Heart right ventricle (tissue), 16 donors: ENCODE measurements at regions not wholly inside any gene's neighbourhood (a gene's known extent, or its start where the extent isn't known, plus 50 kb on each side); places are given as distances from the start of the nearest gene placed in this dataset.

Source experiments
- ATAC-seq, 8 donors: fragments of 200-7000 bp; cut with Tn5 transposase; one replicate each; pipeline ENCODE4 v1.9.1; 2020; ENCODE audit warnings: mild to moderate bottlenecking in 8 of 8, moderate library complexity in 8 of 8, moderate number of reproducible peaks in 1 of 8
- DNase-seq, 2 donors: peaks; one replicate each; pipeline ENCODE4 v3.0.0-alpha.2; 2020
- H3K27ac ChIP-seq, 10 donors: fragments of 200-600 bp; sonication (generic) in 2 of 10; one replicate each; pipeline versions ENCODE4 v1.5.0 to v1.8.0; 2020 to 2022; ENCODE audit warnings: mild to moderate bottlenecking in 3 of 10
- H3K27me3 ChIP-seq, 7 donors: fragments of 200-600 bp; one replicate each; pipeline ENCODE4 v1.8.0; 2021 to 2022; ENCODE audit warnings: mild to moderate bottlenecking in 2 of 7
- H3K36me3 ChIP-seq, 9 donors: fragments of 200-600 bp; sonication (generic) in 1 of 9; one replicate each; pipeline versions ENCODE4 v1.5.0 to v1.8.0; 2020 to 2022; ENCODE audit warnings: mild to moderate bottlenecking in 2 of 9
- H3K4me1 ChIP-seq, 9 donors: fragments of 200-600 bp; sonication (generic) in 1 of 9; one replicate each; pipeline versions ENCODE4 v1.5.0 to v1.8.0; 2020 to 2022; ENCODE audit warnings: mild to moderate bottlenecking in 4 of 9
- H3K4me3 ChIP-seq, 10 donors: fragments of 200-600 bp; sonication (generic) in 2 of 10; one replicate each; pipeline versions ENCODE4 v1.5.0 to v1.8.0; 2020 to 2022; ENCODE audit warnings: mild to moderate bottlenecking in 7 of 10, moderate library complexity in 2 of 10
- H3K9me3 ChIP-seq, 11 donors: fragments of 200-600 bp in 10 of 11; sonication (generic) in 2 of 11; one replicate each; pipeline versions ENCODE4 v1.5.0 to v1.8.0; 2013 to 2022; ENCODE audit warnings: mild to moderate bottlenecking in 2 of 11, control low read depth in 1 of 11, moderate library complexity in 1 of 11
- WGBS, 2 donors: extraction: QIAGEN DNeasy Blood & Tissue Kit; methylation state at CpG; one replicate each; pipeline ENCODE4 v1.1.7; 2013; ENCODE audit warnings: inconsistent platforms in 1 of 2; 5-methylcytosine and 5-hydroxymethylcytosine counted together
- intact Hi-C, 10 donors: fragments of 100-400 bp; cut with DNase I; formaldehyde crosslinking; loops; one replicate each; pipeline versions ENCODE4 v1.11.1 to v1.14.2; 2022
- TF ChIP-seq, protein P1 (sequence below), 9 donors: fragments of 200-600 bp; sonication (generic) in 2 of 9; IDR thresholded peaks; one replicate each; pipeline versions ENCODE4 v1.5.0 to v1.8.0; 2021 to 2022; ENCODE audit warnings: antibody characterized with exemption in 9 of 9, mild to moderate bottlenecking in 5 of 9, moderate library complexity in 1 of 9
- donor health status: Arrhythmogenic right ventricular cardiomyopathy.
- donor health status: ischemic (EF 13 %, LVEDD 7.1; RV severe dilation, severe dysfunction).
- donor health status: healthy with polysubstance abuse.
- donor health status: DM: no; HTN: yes; CAD: no.
- donor health status: DM: no; HTN: no; CAD: no.
- donor health status: ischemic (EF 25% LVEDD 6.9; RV normal size, moderate dysfunction).
- donor health status: ischemic (EF 25% LVEDD 5.7; RV mildly dilated, moderate dysfunction).
- donor health status: healthy.
- donor health status: DM: yes; HTN: yes; CAD: no.
- donor health status: Ischemic cardiomyopathy.
- donor health status: ischemic (EF 35%, LVEDD 5.7; RV mildly dilated, moderate dysfunction).
- donor health status: nonischemic (EF 11% LVEDD 7.7; RV severe dilation, severe dysfunction).
- donor health status: DM: yes; HTN: yes; CAD: no.
- donor health status: PGD.
- donor health status: ischemic (EF 29% LVEDD 5.4; RV normal size, mild dysfunction).
- donor health status: nonischemic (EF 23%, LVEDD 6.1; RV moderate dilation, normal function).

DNA sequence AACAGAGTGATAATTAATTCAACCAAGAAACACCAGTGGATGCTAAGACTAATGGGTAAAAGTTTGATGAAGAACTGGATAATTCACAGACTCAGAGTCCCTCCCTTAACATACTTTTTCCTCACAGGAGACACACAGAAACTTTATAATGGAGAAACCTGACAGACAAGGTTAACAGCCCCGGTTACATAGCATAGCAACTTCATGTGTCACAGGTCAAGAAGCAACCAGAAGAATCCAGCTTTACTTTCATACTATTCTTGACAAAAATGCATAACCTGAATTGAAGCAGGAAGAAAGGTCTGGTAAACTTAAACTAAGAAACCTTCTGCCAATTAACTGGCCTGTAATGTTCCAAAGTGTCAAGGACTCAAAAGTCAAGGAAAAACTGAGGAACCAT lies 375.9 kb downstream of the RNF144B start:
- whole genome bisulfite sequencing, 2 donors, result 80 to 86% methylated on average over 1 of the region's 1 CpG
- TF ChIP-seq, protein P1, sequence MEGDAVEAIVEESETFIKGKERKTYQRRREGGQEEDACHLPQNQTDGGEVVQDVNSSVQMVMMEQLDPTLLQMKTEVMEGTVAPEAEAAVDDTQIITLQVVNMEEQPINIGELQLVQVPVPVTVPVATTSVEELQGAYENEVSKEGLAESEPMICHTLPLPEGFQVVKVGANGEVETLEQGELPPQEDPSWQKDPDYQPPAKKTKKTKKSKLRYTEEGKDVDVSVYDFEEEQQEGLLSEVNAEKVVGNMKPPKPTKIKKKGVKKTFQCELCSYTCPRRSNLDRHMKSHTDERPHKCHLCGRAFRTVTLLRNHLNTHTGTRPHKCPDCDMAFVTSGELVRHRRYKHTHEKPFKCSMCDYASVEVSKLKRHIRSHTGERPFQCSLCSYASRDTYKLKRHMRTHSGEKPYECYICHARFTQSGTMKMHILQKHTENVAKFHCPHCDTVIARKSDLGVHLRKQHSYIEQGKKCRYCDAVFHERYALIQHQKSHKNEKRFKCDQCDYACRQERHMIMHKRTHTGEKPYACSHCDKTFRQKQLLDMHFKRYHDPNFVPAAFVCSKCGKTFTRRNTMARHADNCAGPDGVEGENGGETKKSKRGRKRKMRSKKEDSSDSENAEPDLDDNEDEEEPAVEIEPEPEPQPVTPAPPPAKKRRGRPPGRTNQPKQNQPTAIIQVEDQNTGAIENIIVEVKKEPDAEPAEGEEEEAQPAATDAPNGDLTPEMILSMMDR (IDR thresholded peaks at IDR 0.05), result no peak
- intact Hi-C loops, result no loop called here
- ATAC-seq (no peak), DNase-seq (no peak)
- Histone ChIP-seq H3K36me3 (no peaks in the 10 kb centered on the region), H3K9me3 (no peaks in the 10 kb centered on the region), H3K4me1 (no peaks in the 10 kb centered on the region), H3K27ac (no peak overlapping the region), H3K4me3 (no peak overlapping the region), H3K27me3 (peaks cover 0 to 5% (median 0%) of the 10 kb centered on the region in 7 donors)

DNA sequence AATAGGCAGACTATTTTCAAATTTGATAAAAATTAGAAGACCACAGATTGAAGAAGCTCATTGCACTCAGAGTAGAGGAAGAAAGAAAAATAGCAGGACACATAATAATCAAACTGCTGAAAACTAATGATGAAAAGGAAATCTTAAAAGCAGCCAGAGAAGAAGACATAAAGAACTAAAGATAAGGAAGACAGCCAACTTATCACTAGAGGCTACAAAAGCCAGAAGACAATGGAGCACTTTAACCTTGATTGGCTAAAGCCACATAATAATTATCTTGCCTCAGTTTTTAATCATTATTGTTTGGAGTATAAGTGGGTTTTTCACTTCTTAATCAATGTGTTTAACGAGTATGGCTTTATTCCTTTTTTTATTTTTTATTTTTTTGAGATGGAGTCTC lies 397.6 kb downstream of the RNF144B start:
- Histone ChIP-seq H3K4me1 (no peaks in the 10 kb centered on the region), H3K9me3 (peaks cover 0 to 10% (median 0%) of the 10 kb centered on the region in 11 donors), H3K27me3 (no peaks in the 10 kb centered on the region), H3K4me3 (no peak overlapping the region), H3K27ac (no peak overlapping the region), H3K36me3 (no peaks in the 10 kb centered on the region)
- WGBS, 2 donors, result 69 to 78% methylated on average over 1 of the region's 1 CpG
- DNase-seq, result no peak
- intact Hi-C loops, result no loop called here
- ATAC-seq, result no peak
- TF ChIP-seq, protein P1 (IDR thresholded peaks at IDR 0.05), result no peak

DNA sequence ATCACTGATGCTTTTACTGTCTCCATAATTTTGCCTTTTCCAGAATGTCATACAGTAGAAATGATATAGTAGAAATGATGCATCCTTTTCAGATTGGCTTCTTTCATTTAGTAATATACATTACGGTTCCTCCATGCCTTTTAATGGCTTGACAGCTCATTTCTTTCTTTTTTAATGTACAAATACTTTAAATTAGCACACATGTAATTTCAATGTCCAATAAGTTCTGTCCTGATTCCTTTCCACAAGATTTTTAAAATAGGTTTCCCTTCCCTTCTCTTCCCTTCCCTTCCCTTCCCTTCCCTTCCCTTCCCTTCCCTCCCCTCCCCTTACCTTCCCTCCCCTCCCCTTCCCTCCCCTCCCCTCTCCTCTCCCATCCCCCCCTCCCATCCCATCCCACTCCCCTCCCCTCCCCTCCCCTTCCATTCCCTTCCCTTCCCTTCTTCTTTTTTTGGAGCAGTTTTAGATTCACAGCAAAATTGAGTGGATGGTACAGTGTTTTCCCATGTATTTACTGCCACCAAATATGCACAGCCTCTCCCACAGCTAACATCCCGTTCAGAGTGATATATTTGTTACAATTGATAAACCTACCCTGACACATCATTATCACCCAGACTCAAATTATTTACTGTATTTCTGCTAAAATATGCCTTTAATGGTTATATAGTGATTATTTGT lies 398.8 kb downstream of the RNF144B start:
- H3K4me1 ChIP-seq, result no peaks in the 10 kb centered on the region
- intact Hi-C loops, result no loop called here
- no peak overlapping the region for H3K27ac ChIP-seq
- peaks cover 0 to 14% (median 0%) of the 10 kb centered on the region in 11 donors for H3K9me3 ChIP-seq
- ATAC-seq (no peak), DNase-seq (no peak)
- TF ChIP-seq, protein P1 (IDR thresholded peaks at IDR 0.05), result no peak
- WGBS, 2 donors, result 49 to 50% methylated on average over 2 of the region's 2 CpGs
- no peaks in the 10 kb centered on the region for H3K36me3 ChIP-seq
- H3K4me3 ChIP-seq, result no peak overlapping the region
- no peaks in the 10 kb centered on the region for H3K27me3 ChIP-seq

DNA sequence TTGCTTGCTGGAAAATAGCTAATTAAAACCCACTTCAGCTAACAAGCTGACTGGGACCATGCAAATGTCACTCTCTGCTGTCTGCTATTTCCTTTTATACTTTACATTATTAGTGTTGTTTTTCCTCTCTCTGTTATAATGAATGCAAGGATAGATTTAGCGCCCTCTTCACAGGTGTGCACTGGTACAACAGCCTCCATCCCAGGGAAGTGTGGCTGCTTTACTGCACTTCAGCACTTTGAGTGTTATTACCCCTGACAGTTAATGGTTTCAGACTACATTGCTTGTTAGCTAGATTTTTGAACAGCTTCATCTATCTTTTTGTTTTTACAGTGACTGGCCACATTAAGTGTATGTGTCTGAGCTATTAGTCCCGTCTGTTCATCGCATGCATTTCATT lies 405.7 kb downstream of the RNF144B start:
- TF ChIP-seq, protein P1 (IDR thresholded peaks at IDR 0.05), result no peak

More for the DNA sequence above, 405.7 kb downstream of the RNF144B start:
- Histone ChIP-seq H3K27ac (no peak overlapping the region), H3K9me3 (peaks cover 0 to 6% (median 0%) of the 10 kb centered on the region in 11 donors), H3K4me3 (no peak overlapping the region), H3K36me3 (no peaks in the 10 kb centered on the region), H3K27me3 (no peaks in the 10 kb centered on the region), H3K4me1 (no peaks in the 10 kb centered on the region)
- DNase-seq (no peak), ATAC-seq (no peak)
- 64 to 68% methylated on average over 3 of the region's 3 CpGs for WGBS, 2 donors
- intact Hi-C loops, result no loop called here
